ENCODE measurements at regions not wholly inside any gene's neighbourhood (a gene's known extent, or its start where the extent isn't known, plus 50 kb on each side); places are given as distances from the start of the nearest gene placed in this dataset.
"Not testable (repeated sequence)": the region's sequence is repeated elsewhere in the genome, so short reads cannot be mapped to it uniquely, and the experiment has no call there.

GRCh38 chr22:23500508-23501260 is 79.4 kb downstream of the IGLL1 start:
- no peak for DNase-seq (ENCODE audit: low spot score)

DNA sequence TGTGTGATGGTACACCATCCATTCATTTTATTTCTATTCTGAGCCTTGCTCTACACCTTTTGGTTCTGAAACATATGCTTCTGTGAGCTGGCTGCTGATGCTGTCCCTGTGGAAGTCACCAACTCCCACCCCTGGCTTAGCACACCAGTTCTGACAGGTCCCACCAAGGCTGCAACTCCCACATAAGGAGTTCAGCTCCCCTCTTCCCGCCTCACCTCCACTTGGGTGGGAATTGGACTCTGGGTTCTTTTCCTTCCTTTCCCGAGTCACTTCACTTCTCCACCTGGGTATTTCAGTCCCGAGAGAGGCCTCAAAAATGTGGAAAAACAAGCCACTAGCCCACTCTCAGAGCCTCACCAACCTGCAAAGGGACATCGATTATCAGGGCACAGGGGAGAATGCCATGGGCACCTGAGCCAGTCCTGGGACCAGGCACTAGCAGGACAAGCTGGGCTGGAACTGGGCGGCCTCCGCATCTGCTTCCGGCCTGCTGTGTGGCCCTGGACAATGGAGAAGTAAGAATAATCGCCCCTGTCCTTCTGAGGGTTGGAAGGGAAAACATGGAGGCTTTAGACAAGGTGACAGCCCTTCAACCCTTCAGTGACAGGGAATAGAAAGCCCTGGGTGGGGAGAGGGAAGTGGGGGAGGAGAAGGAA is 80.1 kb downstream of the IGLL1 start:
- DNase-seq (ENCODE audit: low spot score) = no peak

DNA sequence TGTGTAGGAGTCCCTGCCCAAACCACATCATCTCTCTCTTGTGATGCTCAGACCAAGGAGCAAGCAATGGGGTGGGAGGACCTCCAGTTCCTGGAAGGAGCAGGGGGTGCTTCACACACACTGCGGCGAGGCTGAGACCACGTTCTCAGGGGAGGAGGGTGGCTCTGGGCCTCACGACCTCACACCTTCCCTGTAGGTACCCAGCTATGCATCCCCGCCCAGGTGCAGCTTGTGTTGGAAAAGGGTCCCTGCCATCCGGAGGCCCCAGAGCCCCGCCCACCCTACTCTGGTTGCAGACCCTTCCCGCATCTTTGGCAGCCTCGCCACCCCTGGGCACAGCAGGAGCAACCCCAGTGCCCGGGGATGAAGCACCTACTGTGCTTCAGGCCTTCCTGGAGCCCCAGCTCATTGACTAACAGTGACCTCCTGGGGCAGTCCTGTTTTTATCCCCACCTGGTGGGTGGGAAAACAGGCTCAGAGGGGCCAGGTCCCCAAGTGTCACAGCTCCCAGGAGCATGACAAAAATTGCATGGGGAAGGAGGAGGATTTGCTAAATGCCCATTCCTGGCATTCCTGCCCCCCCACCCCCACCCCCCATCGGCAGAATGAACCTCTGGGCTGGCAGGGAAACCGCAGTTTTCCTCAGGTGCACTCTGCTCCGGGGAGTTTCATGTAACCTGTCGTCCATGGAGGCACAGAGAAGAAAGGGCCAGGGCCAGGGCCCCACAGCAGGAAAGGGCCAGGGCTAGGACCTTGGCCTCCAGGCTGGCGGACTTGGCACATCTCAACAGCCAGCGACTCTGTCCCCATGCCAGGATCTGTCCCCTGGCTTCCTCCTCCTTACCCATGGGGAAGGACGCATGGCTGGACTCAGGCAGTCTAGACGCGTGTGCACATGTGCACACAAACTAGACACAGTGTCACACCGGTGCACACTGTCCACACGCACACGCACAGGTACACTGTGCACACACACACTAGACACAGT is 81.0 kb downstream of the IGLL1 start:
- DNase-seq (ENCODE audit: low spot score) = no peak

- not testable (repeated sequence) for DNase-seq (ENCODE audit: low spot score)
These were observed 82.2 kb downstream of the IGLL1 start for GRCh38 chr22:23497889-23498288.

GRCh38 chr22:23497016-23497885 is 82.8 kb downstream of the IGLL1 start:
- no peak for DNase-seq (ENCODE audit: low spot score)

DNA sequence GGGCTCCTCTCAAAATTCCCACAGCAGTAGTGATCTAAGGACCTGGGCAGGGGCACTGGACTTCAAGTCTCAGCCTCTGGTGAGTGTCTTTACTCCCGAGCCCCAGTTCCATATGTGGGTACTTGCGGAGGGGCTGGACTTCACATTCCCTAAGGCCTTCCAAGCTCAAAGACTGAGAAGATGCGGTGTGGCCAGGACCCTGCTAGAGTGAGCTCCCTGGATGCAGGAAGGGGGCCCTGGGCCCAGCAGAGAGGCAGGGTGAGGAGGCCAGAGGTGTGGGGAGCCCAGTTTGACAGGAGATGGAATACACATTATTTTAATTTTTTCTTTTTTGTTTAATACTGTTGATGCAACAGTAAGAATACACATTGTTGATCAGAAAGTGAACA is 83.7 kb downstream of the IGLL1 start:
- DNase-seq (ENCODE audit: low spot score) = no peak

DNA sequence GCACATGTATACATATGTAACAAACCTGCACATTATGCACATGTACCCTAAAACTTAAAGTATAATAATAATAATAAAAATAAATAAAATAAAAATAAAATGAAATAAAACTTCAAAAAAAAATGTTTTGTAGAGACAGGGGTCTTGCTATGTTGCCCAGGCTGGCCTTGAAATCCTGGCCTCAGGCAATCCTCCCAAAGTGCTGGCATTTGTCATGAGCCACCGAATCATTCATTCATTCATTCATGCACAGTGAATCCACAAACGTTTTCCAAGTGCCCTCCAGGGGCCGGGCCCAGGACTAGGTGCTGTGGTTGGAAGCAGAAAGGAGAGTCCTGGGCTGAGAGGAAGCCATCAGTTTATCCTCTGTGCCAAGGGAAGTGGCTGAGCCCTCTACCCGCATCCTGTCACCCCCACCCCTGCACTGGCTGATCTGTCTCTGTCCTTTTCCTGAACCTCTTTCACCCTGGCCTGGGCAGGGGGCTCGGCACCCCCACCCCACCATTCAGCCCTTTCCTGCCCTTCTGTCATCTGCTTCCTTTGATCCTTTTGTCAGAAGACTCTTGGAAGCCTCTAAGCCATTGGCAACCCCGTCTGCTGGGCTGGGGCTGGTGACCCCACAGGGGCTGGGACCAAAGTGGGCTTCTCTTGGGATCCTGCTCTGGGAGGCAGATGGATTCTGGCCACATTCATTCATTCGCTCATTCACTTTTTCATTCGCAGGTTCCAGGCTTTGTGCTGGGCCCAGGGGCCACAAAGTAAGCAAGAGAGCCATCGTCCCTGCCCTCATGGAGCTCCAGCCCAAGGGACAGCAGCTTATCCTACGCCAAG is 84.3 kb downstream of the IGLL1 start:
- DNase-seq (ENCODE audit: low spot score) = no peak

DNA sequence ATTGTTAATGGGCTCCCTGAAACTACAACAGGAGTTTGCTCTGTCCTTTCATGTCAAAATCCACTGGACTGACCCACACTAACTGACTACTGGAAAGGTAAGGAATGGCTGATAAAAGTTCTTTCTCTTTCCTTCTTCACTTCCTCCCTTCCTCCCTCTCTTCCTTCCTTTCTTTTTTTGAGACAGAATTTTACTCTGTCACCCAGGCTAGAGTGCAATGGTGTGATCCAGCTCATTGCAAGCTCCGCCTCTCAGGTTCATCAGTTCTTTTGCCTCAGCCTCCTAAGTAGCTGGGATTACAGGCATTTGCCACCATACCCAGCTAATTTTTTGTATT is 85.2 kb downstream of the IGLL1 start:
- DNase-seq (ENCODE audit: low spot score) = no peak

DNA sequence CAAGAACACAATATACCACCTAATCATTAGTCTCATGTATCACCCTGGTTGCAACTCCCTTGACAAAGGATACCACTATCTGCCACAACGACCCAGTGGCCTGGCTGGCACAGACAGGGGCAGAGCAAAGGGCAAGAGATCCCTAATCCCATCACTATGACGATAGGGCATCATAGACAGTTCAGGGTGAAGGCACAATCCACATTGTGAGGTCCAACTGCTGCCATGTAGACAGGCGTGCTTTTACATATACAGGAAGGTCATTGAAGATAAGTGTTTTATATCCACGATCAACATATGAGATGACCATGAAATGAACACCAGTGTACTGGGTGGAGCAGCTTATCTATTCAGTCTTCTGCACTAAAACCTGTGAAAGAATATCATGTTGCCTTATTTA is 94.6 kb downstream of the IGLL1 start:
- no peak for DNase-seq (ENCODE audit: low spot score)

GRCh38 chr22:23484651-23485050 is 95.4 kb downstream of the IGLL1 start:
- no peak for DNase-seq (ENCODE audit: low spot score)

DNA sequence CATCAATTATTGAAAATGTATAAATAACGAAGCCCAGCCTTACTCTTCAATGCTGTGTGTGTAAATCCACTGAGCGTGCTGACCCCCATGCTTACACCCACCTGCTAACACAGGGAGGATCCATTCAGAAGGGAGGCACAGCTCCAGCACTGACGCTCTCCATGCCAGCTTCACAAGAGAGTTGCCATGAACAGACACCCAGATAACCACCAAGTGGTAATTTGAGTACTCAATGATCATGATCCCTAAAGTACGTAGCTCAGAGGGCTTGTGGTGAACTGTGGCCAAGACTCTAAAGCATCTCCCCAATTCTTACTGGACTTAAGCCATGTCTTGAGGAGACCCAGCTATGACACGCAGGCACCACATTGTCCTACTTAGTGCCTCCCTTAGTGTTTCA is 98.7 kb downstream of the IGLL1 start:
- no peak for DNase-seq (ENCODE audit: low spot score)

- peak; percentile 48 for DNase-seq (ENCODE audit: low spot score)
These were observed 101.9 kb downstream of the IGLL1 start for GRCh38 chr22:23478175-23478574.

DNA sequence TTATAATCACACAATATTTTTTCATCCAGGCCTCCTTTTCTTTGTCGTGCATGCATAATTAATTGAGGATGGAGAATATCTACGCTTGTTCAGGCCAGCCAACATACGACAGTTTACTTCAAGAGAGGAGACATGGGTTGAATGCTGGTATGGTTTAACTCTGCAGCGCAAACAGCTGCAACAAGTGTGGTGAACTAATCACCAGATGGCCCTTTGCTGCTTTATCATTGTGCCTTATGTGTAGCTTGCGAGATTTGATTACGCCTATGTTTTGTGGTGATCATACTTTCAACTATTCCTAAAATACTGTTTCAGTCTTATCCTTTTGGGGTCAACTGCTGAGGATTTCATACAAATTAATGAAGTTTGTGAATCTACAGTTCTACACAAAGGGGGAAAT is 105.6 kb downstream of the IGLL1 start:
- not testable (repeated sequence) for DNase-seq (ENCODE audit: low spot score)

- DNase-seq (ENCODE audit: low spot score) = no peak
These were observed 106.2 kb downstream of the IGLL1 start for GRCh38 chr22:23473901-23474300.

GRCh38 chr22:23472376-23472775 is 107.7 kb downstream of the IGLL1 start:
- not testable (repeated sequence) for DNase-seq (ENCODE audit: low spot score)

GRCh38 chr22:23471698-23472097 is 108.4 kb downstream of the IGLL1 start:
- no peak for DNase-seq (ENCODE audit: low spot score)

GRCh38 chr22:23470811-23471389 is 109.2 kb downstream of the IGLL1 start:
- no peak for DNase-seq (ENCODE audit: low spot score)

DNA sequence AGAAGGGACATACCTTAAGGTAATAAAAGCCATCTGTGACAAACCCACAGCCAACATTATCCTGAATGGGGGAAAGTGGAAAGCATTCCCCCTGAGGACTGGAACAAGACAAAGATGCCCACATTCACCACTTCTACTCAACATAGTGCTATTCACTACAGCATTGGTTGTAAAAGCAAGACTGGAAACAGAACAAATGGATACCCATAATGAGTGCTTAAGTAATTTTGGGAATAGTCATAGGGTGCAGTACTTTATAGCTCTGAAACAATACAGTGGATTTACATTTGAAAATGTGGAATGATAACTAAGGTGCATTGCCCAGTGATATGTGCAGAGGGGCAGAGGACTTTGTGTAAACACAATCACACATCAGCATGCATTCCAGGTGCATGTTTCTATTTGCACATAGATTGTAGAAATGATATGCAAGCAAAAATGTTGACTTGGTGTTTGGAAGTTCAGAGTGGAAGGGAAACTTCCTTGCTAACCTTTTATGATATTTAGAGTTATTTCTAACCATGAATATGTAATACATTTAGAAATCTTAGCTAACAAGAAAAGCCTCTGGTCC is 112.3 kb downstream of the IGLL1 start:
- no peak for DNase-seq (ENCODE audit: low spot score)

GRCh38 chr22:23466351-23466750 is 113.7 kb downstream of the IGLL1 start:
- DNase-seq (ENCODE audit: low spot score) = no peak

DNA sequence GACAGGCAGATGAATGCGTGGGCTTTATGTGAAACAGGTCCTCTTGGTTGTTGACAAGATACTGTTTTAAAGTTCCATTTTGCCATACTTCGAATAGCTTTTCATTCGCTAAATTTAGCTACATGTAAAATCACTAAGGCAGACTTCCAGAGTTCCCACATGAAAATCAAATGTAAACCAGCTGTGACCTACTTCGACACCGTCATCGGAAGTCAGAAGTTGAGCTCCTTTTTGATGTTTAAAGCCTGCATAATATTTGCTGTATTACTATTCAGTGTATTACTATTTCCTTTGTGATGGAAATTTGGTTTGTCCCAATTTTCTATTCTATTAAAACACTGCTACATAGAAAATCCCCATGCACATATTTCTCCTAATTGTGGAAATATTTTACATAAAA is 115.3 kb downstream of the IGLL1 start:
- not testable (repeated sequence) for DNase-seq (ENCODE audit: low spot score)

Data from A172 (cell line).